ENCODE measurements at regions not wholly inside any gene's neighbourhood (a gene's known extent, or its start where the extent isn't known, plus 50 kb on each side); places are given as distances from the start of the nearest gene placed in this dataset.

DNA sequence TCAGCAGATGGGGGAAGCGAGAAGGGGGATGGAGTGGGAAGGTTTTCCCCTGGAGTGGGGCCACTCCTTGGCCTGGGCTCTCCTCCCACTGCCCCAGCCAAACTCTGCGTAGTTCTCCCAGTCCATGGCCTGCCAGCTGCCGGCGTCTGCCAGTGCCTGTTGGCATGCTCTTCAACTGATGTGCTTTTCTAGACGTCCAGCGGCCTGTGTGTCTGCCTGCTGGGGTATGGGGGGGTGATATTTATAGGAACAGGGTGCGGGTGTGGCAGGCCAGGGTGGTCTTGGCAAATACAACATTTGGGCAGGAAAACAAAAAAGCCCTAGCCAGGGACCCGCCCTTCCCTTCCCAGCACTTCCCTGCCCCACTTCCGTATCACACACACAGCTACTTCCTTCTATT, 786.3 kb upstream of the NOVA1 start:
- no peak for TF ChIP-seq EZH2phosphoT487 (conservative IDR thresholded peaks at IDR 0.05; ENCODE audit: low read length)
- TF ChIP-seq, protein P1, sequence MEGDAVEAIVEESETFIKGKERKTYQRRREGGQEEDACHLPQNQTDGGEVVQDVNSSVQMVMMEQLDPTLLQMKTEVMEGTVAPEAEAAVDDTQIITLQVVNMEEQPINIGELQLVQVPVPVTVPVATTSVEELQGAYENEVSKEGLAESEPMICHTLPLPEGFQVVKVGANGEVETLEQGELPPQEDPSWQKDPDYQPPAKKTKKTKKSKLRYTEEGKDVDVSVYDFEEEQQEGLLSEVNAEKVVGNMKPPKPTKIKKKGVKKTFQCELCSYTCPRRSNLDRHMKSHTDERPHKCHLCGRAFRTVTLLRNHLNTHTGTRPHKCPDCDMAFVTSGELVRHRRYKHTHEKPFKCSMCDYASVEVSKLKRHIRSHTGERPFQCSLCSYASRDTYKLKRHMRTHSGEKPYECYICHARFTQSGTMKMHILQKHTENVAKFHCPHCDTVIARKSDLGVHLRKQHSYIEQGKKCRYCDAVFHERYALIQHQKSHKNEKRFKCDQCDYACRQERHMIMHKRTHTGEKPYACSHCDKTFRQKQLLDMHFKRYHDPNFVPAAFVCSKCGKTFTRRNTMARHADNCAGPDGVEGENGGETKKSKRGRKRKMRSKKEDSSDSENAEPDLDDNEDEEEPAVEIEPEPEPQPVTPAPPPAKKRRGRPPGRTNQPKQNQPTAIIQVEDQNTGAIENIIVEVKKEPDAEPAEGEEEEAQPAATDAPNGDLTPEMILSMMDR (IDR thresholded peaks at IDR 0.05; ENCODE audit: insufficient read depth, low read length, poor library complexity, severe bottlenecking): no peak
- no peaks in the 10 kb centered on the region for H3K79me2 ChIP-seq (ENCODE audit: insufficient read depth, low read length)
- H3K4me2 ChIP-seq (ENCODE audit: low read depth, low read length, poor library complexity, severe bottlenecking): no peak overlapping the region
- H3K9ac ChIP-seq (ENCODE audit: low read length): no peak overlapping the region
- H3K27me3 ChIP-seq (ENCODE audit: low read length): no peaks in the 10 kb centered on the region
- no peak overlapping the region for H3K4me3 ChIP-seq (ENCODE audit: insufficient read depth, low read length, poor library complexity, severe bottlenecking)
- no peaks in the 10 kb centered on the region for H3K9me3 ChIP-seq (ENCODE audit: insufficient read depth, low read length)
- H3K9me2 ChIP-seq (replicated peaks; ENCODE audit: insufficient read depth, low read length): no peaks in the 10 kb centered on the region
- no peaks in the 10 kb centered on the region for H3F3A ChIP-seq (ENCODE audit: insufficient read depth)
- no peak overlapping the region for H3K27ac ChIP-seq (ENCODE audit: low read depth, low read length)
- no peaks in the 10 kb centered on the region for H3K36me3 ChIP-seq (ENCODE audit: low read length)
- H4K20me1 ChIP-seq (ENCODE audit: low read depth, low read length): no peaks in the 10 kb centered on the region
- H2AFZ ChIP-seq (ENCODE audit: low read depth, low read length, severe bottlenecking): no peak overlapping the region

DNA sequence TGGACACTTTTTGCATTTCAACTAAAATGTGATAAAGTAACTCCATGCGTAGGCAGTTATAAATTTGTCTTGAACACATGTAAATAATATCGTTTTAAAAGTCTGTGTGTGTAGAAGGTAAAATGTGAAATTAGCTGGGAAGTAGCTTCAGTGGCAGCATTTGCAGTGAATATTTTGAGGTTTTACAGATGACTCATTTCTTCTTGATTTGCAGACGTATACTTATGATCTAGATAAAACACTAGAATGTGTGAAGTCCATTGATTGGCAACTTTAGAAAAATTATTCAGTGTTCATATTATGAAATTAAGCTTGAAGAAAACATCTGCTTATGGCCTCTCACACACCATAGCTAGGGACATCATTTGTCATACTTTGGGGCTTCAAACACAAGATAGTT, 788.6 kb upstream of the NOVA1 start:
- no peak overlapping the region for H3K4me3 ChIP-seq (ENCODE audit: insufficient read depth, low read length, poor library complexity, severe bottlenecking)
- no peaks in the 10 kb centered on the region for H3K27me3 ChIP-seq (ENCODE audit: low read length)
- no peak overlapping the region for H2AFZ ChIP-seq (ENCODE audit: low read depth, low read length, severe bottlenecking)
- H3K27ac ChIP-seq (ENCODE audit: low read depth, low read length): no peak overlapping the region
- no peaks in the 10 kb centered on the region for H3K9me2 ChIP-seq (replicated peaks; ENCODE audit: insufficient read depth, low read length)
- H3K36me3 ChIP-seq (ENCODE audit: low read length): no peaks in the 10 kb centered on the region
- no peaks in the 10 kb centered on the region for H4K20me1 ChIP-seq (ENCODE audit: low read depth, low read length)
- TF ChIP-seq, protein P1 (IDR thresholded peaks at IDR 0.05; ENCODE audit: insufficient read depth, low read length, poor library complexity, severe bottlenecking): no peak
- TF ChIP-seq EZH2phosphoT487 (conservative IDR thresholded peaks at IDR 0.05; ENCODE audit: low read length): no peak
- H3F3A ChIP-seq (ENCODE audit: insufficient read depth): no peaks in the 10 kb centered on the region
- H3K4me2 ChIP-seq (ENCODE audit: low read depth, low read length, poor library complexity, severe bottlenecking): no peak overlapping the region
- no peak overlapping the region for H3K9ac ChIP-seq (ENCODE audit: low read length)
- no peaks in the 10 kb centered on the region for H3K79me2 ChIP-seq (ENCODE audit: insufficient read depth, low read length)
- H3K9me3 ChIP-seq (ENCODE audit: insufficient read depth, low read length): peaks cover 5% of the 10 kb centered on the region; the same call in 1 of the 2 replicates

DNA sequence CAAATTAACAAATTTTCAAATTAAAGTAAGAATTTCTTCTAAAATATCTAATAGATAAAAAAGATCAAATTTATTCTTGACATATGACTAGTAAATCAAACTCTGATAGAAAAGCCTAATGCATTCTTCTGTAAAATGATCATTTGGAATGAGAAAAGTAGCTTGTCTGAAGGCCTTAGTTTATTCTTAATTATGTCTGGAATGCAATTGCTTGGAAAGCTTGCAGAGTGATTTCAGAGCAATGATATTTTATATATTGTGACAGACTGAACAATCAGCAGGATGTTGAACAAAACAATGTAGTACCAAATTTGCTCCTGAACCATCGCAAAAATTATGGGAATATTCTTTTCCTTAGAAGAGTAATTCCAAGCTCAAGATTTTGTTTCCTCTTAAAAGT, 789.6 kb upstream of the NOVA1 start:
- no peak overlapping the region for H2AFZ ChIP-seq (ENCODE audit: low read depth, low read length, severe bottlenecking)
- no peaks in the 10 kb centered on the region for H3F3A ChIP-seq (ENCODE audit: insufficient read depth)
- H3K4me2 ChIP-seq (ENCODE audit: low read depth, low read length, poor library complexity, severe bottlenecking): no peak overlapping the region
- no peak overlapping the region for H3K4me3 ChIP-seq (ENCODE audit: insufficient read depth, low read length, poor library complexity, severe bottlenecking)
- peaks cover 10% of the 10 kb centered on the region; the same call in 1 of the 2 replicates for H3K9me3 ChIP-seq (ENCODE audit: insufficient read depth, low read length)
- H3K36me3 ChIP-seq (ENCODE audit: low read length): no peaks in the 10 kb centered on the region
- no peaks in the 10 kb centered on the region for H3K27me3 ChIP-seq (ENCODE audit: low read length)
- H4K20me1 ChIP-seq (ENCODE audit: low read depth, low read length): no peaks in the 10 kb centered on the region
- no peaks in the 10 kb centered on the region; the same call in 1 of the 2 replicates for H3K9me2 ChIP-seq (replicated peaks; ENCODE audit: insufficient read depth, low read length)
- no peaks in the 10 kb centered on the region for H3K79me2 ChIP-seq (ENCODE audit: insufficient read depth, low read length)
- H3K27ac ChIP-seq (ENCODE audit: low read depth, low read length): no peak overlapping the region
- no peak for TF ChIP-seq EZH2phosphoT487 (conservative IDR thresholded peaks at IDR 0.05; ENCODE audit: low read length)
- TF ChIP-seq, protein P1 (IDR thresholded peaks at IDR 0.05; ENCODE audit: insufficient read depth, low read length, poor library complexity, severe bottlenecking): no peak
- no peak overlapping the region for H3K9ac ChIP-seq (ENCODE audit: low read length)

All from SU-DHL-6 (cell line).